NCI-H82 treated with DMSO at 0.1 percent for 48 hours (cell line): ENCODE measurements at regions not wholly inside any gene's neighbourhood (a gene's known extent, or its start where the extent isn't known, plus 50 kb on each side); places are given as distances from the start of the nearest gene placed in this dataset.

Experiments
- DNase-seq: peaks from one replicate; lab custom pipeline; 2025; ENCODE audit not compliant: unreplicated experiment; lab: John Stamatoyannopoulos, UW

- DNase-seq = no peak
These were observed 53.6 kb upstream of the EPCAM start for GRCh38 chr2:47315475-47315874.

- no peak for DNase-seq
These were observed 55.4 kb upstream of the EPCAM start for GRCh38 chr2:47313728-47314127.

GRCh38 chr2:47313141-47313691, 55.9 kb upstream of the EPCAM start:
- DNase-seq = peak; percentile 5

GRCh38 chr2:47312491-47312850, 56.6 kb upstream of the EPCAM start:
- DNase-seq = no peak

GRCh38 chr2:47311764-47312490, 57.2 kb upstream of the EPCAM start:
- no peak for DNase-seq

- no peak for DNase-seq
These were observed 58.1 kb upstream of the EPCAM start for GRCh38 chr2:47310801-47311560.

GRCh38 chr2:47309952-47310800, 58.9 kb upstream of the EPCAM start:
- DNase-seq = peak; percentile 75

- no peak for DNase-seq
These were observed 59.6 kb upstream of the EPCAM start for GRCh38 chr2:47309472-47309951.

- DNase-seq = peak; percentile 14
These were observed 62.0 kb upstream of the EPCAM start for GRCh38 chr2:47307066-47307465.

- DNase-seq = no peak
These were observed 64.5 kb upstream of the EPCAM start for GRCh38 chr2:47304654-47305053.

- DNase-seq = no peak
These were observed 65.6 kb upstream of the EPCAM start for GRCh38 chr2:47303341-47304148.

- DNase-seq = no peak
These were observed 66.8 kb upstream of the EPCAM start for GRCh38 chr2:47302308-47302707.

- DNase-seq = no peak
These were observed 67.4 kb upstream of the EPCAM start for GRCh38 chr2:47301731-47302130.

GRCh38 chr2:47301277-47301618, 67.9 kb upstream of the EPCAM start:
- no peak for DNase-seq

GRCh38 chr2:47300609-47301276, 68.4 kb upstream of the EPCAM start:
- DNase-seq = no peak

GRCh38 chr2:47300081-47300480, 69.0 kb upstream of the EPCAM start:
- DNase-seq = no peak

- no peak for DNase-seq
These were observed 69.6 kb upstream of the EPCAM start for GRCh38 chr2:47299555-47299954.

GRCh38 chr2:47298771-47299170, 70.3 kb upstream of the EPCAM start:
- no peak for DNase-seq

GRCh38 chr2:47297767-47298425, 71.2 kb upstream of the EPCAM start:
- no peak for DNase-seq
